Panc1 (cell line): ENCODE measurements at regions not wholly inside any gene's neighbourhood (a gene's known extent, or its start where the extent isn't known, plus 50 kb on each side); places are given as distances from the start of the nearest gene placed in this dataset.

Experiments
- ATAC-seq: fragments of 200-7000 bp; cut with Tn5 transposase; 2 replicates; pipeline ENCODE4 v1.9.1; 2020; ENCODE audit warnings: mild to moderate bottlenecking, moderate library complexity
- BruUV-seq: library from RNA; stranded (reverse); fragments of 400-500 nt; replicated peaks from 2 replicates; lab custom pipeline; 2021; lab: Mats Ljungman, UMichigan
- CTCF ChIA-PET: fragments of 300-600 bp; sonication (Branson Sonifier 250); formaldehyde crosslinking; loops from one replicate; lab custom pipeline; 2022; ENCODE audit warnings: antibody characterized with exemption; lab: Charles Lee
- POLR2A ChIA-PET: fragments of 300-600 bp; sonication (Branson Sonifier 250); formaldehyde crosslinking; loops from one replicate; lab custom pipeline; 2022; ENCODE audit warnings: antibody characterized with exemption; lab: Charles Lee
- DNase-seq: peaks from one replicate; pipeline ENCODE4 v3.0.0-alpha.2; 2010; ENCODE audit warnings: low read depth, low spot score
- H3K27ac ChIP-seq: 2 replicates; pipeline ENCODE4 v1.5.1; 2011; ENCODE audit warnings: mild to moderate bottlenecking, low read length, inconsistent platforms
- H3K27me3 ChIP-seq: fragments of 200-500 bp; sonication (Bioruptor generic); 2 replicates; pipeline ENCODE4 v1.6.0; 2014; ENCODE audit warnings: low read length, inconsistent platforms; ENCODE audit not compliant: control insufficient read depth, insufficient read depth
- H3K36me3 ChIP-seq: fragments of 200-500 bp; sonication (Bioruptor generic); 2 replicates; pipeline ENCODE4 v1.5.1; 2014; ENCODE audit warnings: inconsistent platforms, mild to moderate bottlenecking, low read length, moderate library complexity; ENCODE audit not compliant: control insufficient read depth, insufficient read depth
- H3K4me1 ChIP-seq: 2 replicates; pipeline ENCODE4 v1.5.1; 2011; ENCODE audit warnings: inconsistent platforms, mild to moderate bottlenecking, low read length, moderate library complexity; ENCODE audit not compliant: control insufficient read depth, insufficient read depth
- H3K4me3 ChIP-seq, 2 experiments: 2 replicates each; pipeline ENCODE4 v1.5.1; 2011 to 2012; ENCODE audit warnings: low read depth in 2 of 2, low read length in 2 of 2, mild to moderate bottlenecking in 2 of 2, inconsistent platforms in 1 of 2, moderate library complexity in 1 of 2
- H3K9me3 ChIP-seq: fragments of 200-500 bp; sonication (Bioruptor generic); 2 replicates; pipeline ENCODE4 v1.5.1; 2014; ENCODE audit warnings: low read depth, mild to moderate bottlenecking, inconsistent platforms, low read length, moderate library complexity; ENCODE audit not compliant: control insufficient read depth, insufficient read depth
- CTCF ChIP-seq: fragments of 450-650 bp; IDR thresholded peaks from 2 replicates; pipeline ENCODE4 v1.5.1; 2017; ENCODE audit warnings: mild to moderate bottlenecking
- POLR2AphosphoS5 ChIP-seq: IDR thresholded peaks from 2 replicates; pipeline ENCODE4 v1.6.1; 2012; ENCODE audit warnings: mild to moderate bottlenecking, low read depth, low read length, moderate library complexity
- SIN3A ChIP-seq: IDR thresholded peaks from 2 replicates; pipeline ENCODE4 v1.6.1; 2012; ENCODE audit warnings: low read depth, mild to moderate bottlenecking, low read length, moderate library complexity, borderline replicate concordance; ENCODE audit not compliant: insufficient read depth
- TCF7L2 ChIP-seq: IDR thresholded peaks from 2 replicates; pipeline ENCODE4 v1.6.1; 2011; ENCODE audit warnings: mild to moderate bottlenecking, low read depth, low read length, inconsistent platforms
- in situ Hi-C: cut with HindIII; loops from 2 replicates; pipeline ENCODE4 v1.10.0; 2016; ENCODE audit warnings: low sequenced_read_pairs, low pct_unique_long_range_greater_than_20kb
- intact Hi-C: fragments of 100-400 bp; cut with micrococcal nuclease; formaldehyde crosslinking; loops from one replicate; pipeline ENCODE4 v1.10.0; 2022; ENCODE audit not compliant: unreplicated experiment
- TF ChIP-seq, protein P1 (sequence below), 2 experiments: IDR thresholded peaks; 2 replicates each; pipeline ENCODE4 v1.6.1; 2011 to 2012; ENCODE audit warnings: low read depth in 2 of 2, control low read depth in 1 of 2, low read length in 1 of 2, mild to moderate bottlenecking in 1 of 2, moderate library complexity in 1 of 2; ENCODE audit not compliant: insufficient read depth in 1 of 2

- Histone ChIP-seq H3K36me3 (no peaks in the 10 kb centered on the region), H3K4me1 (no peaks in the 10 kb centered on the region), H3K27me3 (no peaks in the 10 kb centered on the region), H3K9me3 (no peaks in the 10 kb centered on the region), H3K27ac (no peak overlapping the region), H3K4me3 (no peak overlapping the region)
- BruUV-seq = no TSS peak
- in situ Hi-C loops = no loop called here
- TF ChIP-seq POLR2AphosphoS5 (no peak), TCF7L2 (no peak), CTCF (peak; percentile 73), SIN3A (no peak)
- peak; percentile 84 for ATAC-seq
- intact Hi-C loops = no loop called here
- ChIA-PET CTCF (interaction anchor here (0.6 to 0.8 kb wide), 2 partner anchors 11 to 460 kb away, joined by 3 read pairs; no protein-coding TSS in a partner anchor), POLR2A (no interaction called here)
- no peak for DNase-seq
These were observed 703.5 kb upstream of the WWC1 start for GRCh38 chr5:167587772-167588437.

GRCh38 chr5:167592114-167592513 lies 699.3 kb upstream of the WWC1 start:
- ATAC-seq (no peak), DNase-seq (no peak)
- BruUV-seq = no TSS peak
- H3K4me3 ChIP-seq = no peak overlapping the region
- no peak overlapping the region for H3K27ac ChIP-seq
- H3K27me3 ChIP-seq = no peaks in the 10 kb centered on the region
- H3K36me3 ChIP-seq = no peaks in the 10 kb centered on the region
- CTCF ChIA-PET = no interaction called here
- POLR2A ChIA-PET = no interaction called here
- no peaks in the 10 kb centered on the region for H3K4me1 ChIP-seq
- in situ Hi-C loops = no loop called here
- TF ChIP-seq CTCF (no peak), POLR2AphosphoS5 (no peak), SIN3A (no peak), TCF7L2 (no peak)
- TF ChIP-seq, protein P1, sequence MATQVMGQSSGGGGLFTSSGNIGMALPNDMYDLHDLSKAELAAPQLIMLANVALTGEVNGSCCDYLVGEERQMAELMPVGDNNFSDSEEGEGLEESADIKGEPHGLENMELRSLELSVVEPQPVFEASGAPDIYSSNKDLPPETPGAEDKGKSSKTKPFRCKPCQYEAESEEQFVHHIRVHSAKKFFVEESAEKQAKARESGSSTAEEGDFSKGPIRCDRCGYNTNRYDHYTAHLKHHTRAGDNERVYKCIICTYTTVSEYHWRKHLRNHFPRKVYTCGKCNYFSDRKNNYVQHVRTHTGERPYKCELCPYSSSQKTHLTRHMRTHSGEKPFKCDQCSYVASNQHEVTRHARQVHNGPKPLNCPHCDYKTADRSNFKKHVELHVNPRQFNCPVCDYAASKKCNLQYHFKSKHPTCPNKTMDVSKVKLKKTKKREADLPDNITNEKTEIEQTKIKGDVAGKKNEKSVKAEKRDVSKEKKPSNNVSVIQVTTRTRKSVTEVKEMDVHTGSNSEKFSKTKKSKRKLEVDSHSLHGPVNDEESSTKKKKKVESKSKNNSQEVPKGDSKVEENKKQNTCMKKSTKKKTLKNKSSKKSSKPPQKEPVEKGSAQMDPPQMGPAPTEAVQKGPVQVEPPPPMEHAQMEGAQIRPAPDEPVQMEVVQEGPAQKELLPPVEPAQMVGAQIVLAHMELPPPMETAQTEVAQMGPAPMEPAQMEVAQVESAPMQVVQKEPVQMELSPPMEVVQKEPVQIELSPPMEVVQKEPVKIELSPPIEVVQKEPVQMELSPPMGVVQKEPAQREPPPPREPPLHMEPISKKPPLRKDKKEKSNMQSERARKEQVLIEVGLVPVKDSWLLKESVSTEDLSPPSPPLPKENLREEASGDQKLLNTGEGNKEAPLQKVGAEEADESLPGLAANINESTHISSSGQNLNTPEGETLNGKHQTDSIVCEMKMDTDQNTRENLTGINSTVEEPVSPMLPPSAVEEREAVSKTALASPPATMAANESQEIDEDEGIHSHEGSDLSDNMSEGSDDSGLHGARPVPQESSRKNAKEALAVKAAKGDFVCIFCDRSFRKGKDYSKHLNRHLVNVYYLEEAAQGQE (IDR thresholded peaks at IDR 0.05; ENCODE audit: insufficient read depth in 1 of 2, low read depth in 2 of 2, low read length in 1 of 2) = no peak
- intact Hi-C loops = no loop called here
- H3K9me3 ChIP-seq = no peaks in the 10 kb centered on the region
